HEK293 (cell line): ENCODE measurements at regions not wholly inside any gene's neighbourhood (a gene's known extent, or its start where the extent isn't known, plus 50 kb on each side); places are given as distances from the start of the nearest gene placed in this dataset.

Experiments used
- CTCF ChIP-seq: fragments of 450-650 bp; formaldehyde crosslinking; IDR thresholded peaks from 2 replicates; pipeline ENCODE4 v1.5.1; 2016; ENCODE audit warnings: missing biosample characterization, missing genetic modification characterization
- KLF1 ChIP-seq: fragments of 450-650 bp; formaldehyde crosslinking; IDR thresholded peaks from 2 replicates; pipeline ENCODE4 v1.5.1; 2016; ENCODE audit warnings: missing biosample characterization, missing genetic modification characterization
- ZNF501 ChIP-seq: fragments of 450-650 bp; formaldehyde crosslinking; IDR thresholded peaks from 2 replicates; pipeline ENCODE4 v1.5.1; 2016; ENCODE audit warnings: missing biosample characterization, missing genetic modification characterization
- ZNF518A ChIP-seq: fragments of 450-650 bp; formaldehyde crosslinking; conservative IDR thresholded peaks from 2 replicates; pipeline ENCODE4 v1.5.1; 2016; ENCODE audit warnings: low read depth, missing biosample characterization, missing genetic modification characterization
- ZNF768 ChIP-seq: fragments of 450-650 bp; formaldehyde crosslinking; IDR thresholded peaks from 2 replicates; pipeline ENCODE4 v1.5.1; 2018; ENCODE audit warnings: missing biosample characterization, mild to moderate bottlenecking, missing genetic modification characterization
- ZNF792 ChIP-seq: fragments of 450-650 bp; formaldehyde crosslinking; IDR thresholded peaks from 2 replicates; pipeline ENCODE4 v1.5.1; 2016; ENCODE audit warnings: missing biosample characterization, missing genetic modification characterization

- no peak for TF ChIP-seq ZNF518A (tag by site-specific recombination)
- TF ChIP-seq ZNF501, result no peak
- TF ChIP-seq KLF1 (tag by site-specific recombination), result no peak
- TF ChIP-seq ZNF792, result no peak
- TF ChIP-seq CTCF (tag by site-specific recombination), result no peak
- TF ChIP-seq ZNF768, result no peak
Measured at GRCh38 chr10:118465300-118465874, 123.3 kb upstream of the FAM204A start.
